Calu3 (cell line): ENCODE measurements at regions not wholly inside any gene's neighbourhood (a gene's known extent, or its start where the extent isn't known, plus 50 kb on each side); places are given as distances from the start of the nearest gene placed in this dataset.

Experiments
- BruUV-seq: library from RNA; stranded (reverse); fragments of 400-500 nt; replicated peaks from 2 replicates; lab custom pipeline; 2021; lab: Mats Ljungman, UMichigan
- CTCF ChIA-PET: fragments of 300-600 bp; sonication (Branson Sonifier 250); formaldehyde crosslinking; loops from one replicate; lab custom pipeline; 2022; ENCODE audit warnings: antibody characterized with exemption; lab: Charles Lee
- DNase-seq: peaks from one replicate; pipeline ENCODE4 v3.0.0; 2022
- H3K27ac Mint-ChIP-seq: one replicate; pipeline ENCODE4 v1.8.0; 2022; ENCODE audit warnings: mixed read lengths; ENCODE audit not compliant: unreplicated experiment
- H3K27me3 Mint-ChIP-seq: one replicate; pipeline ENCODE4 v1.8.0; 2022; ENCODE audit warnings: mixed read lengths; ENCODE audit not compliant: unreplicated experiment
- H3K36me3 Mint-ChIP-seq: one replicate; pipeline ENCODE4 v1.8.0; 2022; ENCODE audit warnings: mild to moderate bottlenecking, moderate library complexity, mixed read lengths; ENCODE audit not compliant: insufficient read depth, unreplicated experiment
- H3K4me1 Mint-ChIP-seq: one replicate; pipeline ENCODE4 v1.8.0; 2022; ENCODE audit warnings: mild to moderate bottlenecking, low read depth, mixed read lengths; ENCODE audit not compliant: unreplicated experiment
- H3K4me3 Mint-ChIP-seq: one replicate; pipeline ENCODE4 v1.8.0; 2022; ENCODE audit warnings: mild to moderate bottlenecking, low read depth, moderate library complexity, mixed read lengths; ENCODE audit not compliant: unreplicated experiment
- H3K9me3 Mint-ChIP-seq: one replicate; pipeline ENCODE4 v1.8.0; 2022; ENCODE audit warnings: low read depth, mixed read lengths; ENCODE audit not compliant: unreplicated experiment
- intact Hi-C: fragments of 100-400 bp; cut with micrococcal nuclease; formaldehyde crosslinking; loops from one replicate; pipeline ENCODE4 v1.10.0; 2022; ENCODE audit not compliant: unreplicated experiment
- TF ChIP-seq, protein P1 (sequence below): fragments of 200-600 bp; IDR thresholded peaks from one replicate; pipeline ENCODE4 v1.8.0; 2022; ENCODE audit warnings: antibody characterized with exemption; ENCODE audit not compliant: unreplicated experiment

- DNase-seq, result no peak
- no peaks in the 10 kb centered on the region for H3K9me3 Mint-ChIP-seq
- H3K27me3 Mint-ChIP-seq, result peaks cover 24% of the 10 kb centered on the region
- H3K36me3 Mint-ChIP-seq, result no peaks in the 10 kb centered on the region
- H3K4me1 Mint-ChIP-seq, result peaks cover 10% of the 10 kb centered on the region
- H3K4me3 Mint-ChIP-seq, result no peak overlapping the region
- TF ChIP-seq, protein P1, sequence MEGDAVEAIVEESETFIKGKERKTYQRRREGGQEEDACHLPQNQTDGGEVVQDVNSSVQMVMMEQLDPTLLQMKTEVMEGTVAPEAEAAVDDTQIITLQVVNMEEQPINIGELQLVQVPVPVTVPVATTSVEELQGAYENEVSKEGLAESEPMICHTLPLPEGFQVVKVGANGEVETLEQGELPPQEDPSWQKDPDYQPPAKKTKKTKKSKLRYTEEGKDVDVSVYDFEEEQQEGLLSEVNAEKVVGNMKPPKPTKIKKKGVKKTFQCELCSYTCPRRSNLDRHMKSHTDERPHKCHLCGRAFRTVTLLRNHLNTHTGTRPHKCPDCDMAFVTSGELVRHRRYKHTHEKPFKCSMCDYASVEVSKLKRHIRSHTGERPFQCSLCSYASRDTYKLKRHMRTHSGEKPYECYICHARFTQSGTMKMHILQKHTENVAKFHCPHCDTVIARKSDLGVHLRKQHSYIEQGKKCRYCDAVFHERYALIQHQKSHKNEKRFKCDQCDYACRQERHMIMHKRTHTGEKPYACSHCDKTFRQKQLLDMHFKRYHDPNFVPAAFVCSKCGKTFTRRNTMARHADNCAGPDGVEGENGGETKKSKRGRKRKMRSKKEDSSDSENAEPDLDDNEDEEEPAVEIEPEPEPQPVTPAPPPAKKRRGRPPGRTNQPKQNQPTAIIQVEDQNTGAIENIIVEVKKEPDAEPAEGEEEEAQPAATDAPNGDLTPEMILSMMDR, result no peak
- intact Hi-C loops, result no loop called here
- no TSS peak for BruUV-seq
- H3K27ac Mint-ChIP-seq, result no peak overlapping the region
- CTCF ChIA-PET, result no interaction called here
Measured at GRCh38 chr15:70166506-70167087, 68.9 kb upstream of the TLE3 start.

DNA sequence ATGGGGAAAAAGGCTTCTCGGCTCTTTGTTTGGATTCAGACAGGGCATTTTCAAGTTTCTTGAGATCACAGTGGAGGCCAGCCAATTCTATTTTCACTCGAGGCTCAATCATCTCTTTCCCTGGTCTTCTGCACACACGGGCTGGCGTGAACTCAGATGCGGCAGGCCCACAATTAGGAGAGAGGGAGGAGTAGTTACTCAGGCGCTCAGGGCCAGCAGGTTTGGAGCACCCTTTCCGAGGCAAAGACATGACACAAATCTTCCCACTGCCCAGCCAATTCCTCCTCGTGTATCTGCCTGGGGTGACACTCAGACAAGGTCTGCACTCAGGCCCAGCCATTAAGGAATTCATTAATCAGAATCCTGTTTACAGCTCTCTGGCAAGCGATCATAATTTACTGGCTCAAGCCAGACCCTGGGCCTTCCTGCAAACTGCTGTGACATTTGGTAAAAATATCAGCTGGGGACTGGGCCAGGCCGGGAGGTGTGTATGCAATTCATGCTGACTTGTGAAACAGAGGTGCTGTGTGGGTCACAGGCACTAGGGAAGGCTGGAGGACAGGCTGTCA is 68.1 kb upstream of the TLE3 start:
- TF ChIP-seq, protein P1, result no peak
- intact Hi-C loops, result no loop called here
- Mint-ChIP-seq H3K4me3 (no peak overlapping the region), H3K36me3 (no peaks in the 10 kb centered on the region), H3K4me1 (peaks cover 10% of the 10 kb centered on the region), H3K27me3 (peaks cover 25% of the 10 kb centered on the region), H3K27ac (no peak overlapping the region), H3K9me3 (no peaks in the 10 kb centered on the region)
- no peak for DNase-seq
- CTCF ChIA-PET, result interaction anchor here (1.6 kb wide), 1 partner anchor 21 kb away, joined by 4 read pairs; no protein-coding TSS in a partner anchor
- BruUV-seq, result no TSS peak

DNA sequence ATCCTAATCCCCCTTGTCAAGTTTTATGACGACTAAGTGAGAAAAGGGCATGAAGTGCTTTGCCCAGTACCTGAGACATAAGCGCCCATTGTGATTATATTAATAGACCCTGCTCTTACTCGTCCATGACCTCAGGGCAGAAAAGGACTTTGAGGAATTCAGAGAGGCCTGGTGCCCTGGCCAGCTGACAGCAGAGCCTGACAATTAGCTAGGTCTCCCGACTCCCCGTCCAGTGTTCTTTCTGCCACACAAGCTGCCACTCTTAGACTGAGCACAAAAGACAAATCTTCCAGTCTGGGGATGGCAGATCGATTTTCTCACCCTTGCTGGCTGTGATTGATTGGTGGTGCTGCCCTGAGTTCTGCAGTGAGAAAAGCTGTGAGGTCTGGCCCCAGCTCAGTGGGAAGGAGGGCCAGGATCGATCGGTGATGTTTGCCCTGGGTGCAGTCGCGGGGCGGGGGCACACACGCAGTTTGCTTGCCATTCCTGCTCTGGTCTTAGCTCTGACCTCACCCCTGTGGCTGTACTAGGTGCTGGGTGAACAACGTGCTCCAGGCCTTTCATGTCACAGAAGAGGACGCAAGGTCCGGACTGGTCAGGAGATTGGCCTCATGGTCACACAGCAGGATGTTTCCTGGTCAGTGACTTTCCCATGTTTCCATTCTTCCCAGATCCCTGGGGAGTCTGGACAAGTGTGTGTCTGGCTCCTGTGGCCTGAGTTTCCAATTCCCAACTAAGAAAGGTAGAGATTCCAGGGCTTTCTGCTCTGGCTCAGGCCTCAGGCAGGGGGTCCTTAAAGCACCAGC is 67.4 kb upstream of the TLE3 start:
- H3K27me3 Mint-ChIP-seq, result peaks cover 21% of the 10 kb centered on the region
- DNase-seq, result peak; percentile 69
- no peak overlapping the region for H3K27ac Mint-ChIP-seq
- no TSS peak for BruUV-seq
- no peaks in the 10 kb centered on the region for H3K36me3 Mint-ChIP-seq
- intact Hi-C loops, result no loop called here
- TF ChIP-seq, protein P1, result no peak
- no peak overlapping the region for H3K4me3 Mint-ChIP-seq
- CTCF ChIA-PET, result interaction anchor here (1.2 to 1.6 kb wide), 2 partner anchors 20 to 23 kb away, joined by 3 to 4 read pairs; no protein-coding TSS in a partner anchor
- H3K4me1 Mint-ChIP-seq, result peaks cover 11% of the 10 kb centered on the region
- no peaks in the 10 kb centered on the region for H3K9me3 Mint-ChIP-seq

- TF ChIP-seq, protein P1, result no peak
- Mint-ChIP-seq H3K36me3 (no peaks in the 10 kb centered on the region), H3K27ac (no peak overlapping the region), H3K9me3 (no peaks in the 10 kb centered on the region), H3K4me1 (peaks cover 18% of the 10 kb centered on the region), H3K27me3 (peaks cover 27% of the 10 kb centered on the region), H3K4me3 (no peak overlapping the region)
- intact Hi-C loops, result no loop called here
- no TSS peak for BruUV-seq
- CTCF ChIA-PET, result interaction anchor here (1.2 to 1.6 kb wide), 2 partner anchors 19 to 22 kb away, joined by 3 to 4 read pairs; no protein-coding TSS in a partner anchor
- DNase-seq, result no peak
Measured at GRCh38 chr15:70164156-70164900, 66.6 kb upstream of the TLE3 start.
